OCI-LY1 (cell line): ENCODE measurements at regions not wholly inside any gene's neighbourhood (a gene's known extent, or its start where the extent isn't known, plus 50 kb on each side); places are given as distances from the start of the nearest gene placed in this dataset.

Experiments
- H2AFZ ChIP-seq: fragments of 200-600 bp; sonication (generic), shearing (Covaris generic); 2 replicates; pipeline ENCODE4 v1.6.0; 2014; ENCODE audit warnings: antibody characterized with exemption, mild to moderate bottlenecking, low read length
- H3F3A ChIP-seq: fragments of 200-600 bp; sonication (generic), shearing (Covaris generic); 2 replicates; pipeline ENCODE4 v1.6.0; 2014; ENCODE audit warnings: mild to moderate bottlenecking, antibody characterized with exemption, low read length, moderate library complexity; ENCODE audit not compliant: insufficient read depth
- H3K27ac ChIP-seq: fragments of 200-600 bp; sonication (generic); 2 replicates; pipeline ENCODE4 v1.5.1; 2014; ENCODE audit warnings: low read length, mixed run types, mild to moderate bottlenecking, low read depth; ENCODE audit not compliant: poor library complexity, severe bottlenecking
- H3K27me3 ChIP-seq: fragments of 200-600 bp; sonication (generic); 2 replicates; pipeline ENCODE4 v1.6.0; 2014; ENCODE audit warnings: antibody characterized with exemption, mild to moderate bottlenecking, low read length, moderate library complexity; ENCODE audit not compliant: insufficient read depth
- H3K36me3 ChIP-seq: fragments of 200-600 bp; sonication (generic); 2 replicates; pipeline ENCODE4 v1.6.1; 2014; ENCODE audit warnings: mild to moderate bottlenecking, antibody characterized with exemption, low read length, moderate library complexity, mixed read lengths; ENCODE audit not compliant: insufficient read depth
- H3K4me1 ChIP-seq: fragments of 200-600 bp; sonication (generic); 2 replicates; pipeline ENCODE4 v1.5.1; 2014; ENCODE audit warnings: mild to moderate bottlenecking, low read length, moderate library complexity; ENCODE audit not compliant: insufficient read depth, severe bottlenecking
- H3K4me2 ChIP-seq: fragments of 200-600 bp; sonication (generic), shearing (Covaris generic); 2 replicates; pipeline ENCODE4 v1.6.1; 2014; ENCODE audit warnings: low read length
- H3K4me3 ChIP-seq: fragments of 200-600 bp; sonication (generic); 2 replicates; pipeline ENCODE4 v1.5.1; 2014; ENCODE audit warnings: low read length, low read depth, mild to moderate bottlenecking, mixed read lengths; ENCODE audit not compliant: poor library complexity, severe bottlenecking
- H3K79me2 ChIP-seq: fragments of 200-600 bp; shearing (Covaris generic); 2 replicates; pipeline ENCODE4 v1.6.1; 2016; ENCODE audit warnings: mixed run types, low read length, mixed read lengths; ENCODE audit not compliant: insufficient read depth
- H3K9ac ChIP-seq: fragments of 200-600 bp; sonication (generic), shearing (Covaris generic); 2 replicates; pipeline ENCODE4 v1.6.1; 2014; ENCODE audit warnings: mild to moderate bottlenecking, low read length, mixed read lengths
- H3K9me2 ChIP-seq: fragments of 200-600 bp; sonication (generic), shearing (Covaris generic); 2 replicates; pipeline ENCODE4 v1.6.1; 2014; ENCODE audit warnings: low read depth, mild to moderate bottlenecking, low read length, mixed read lengths
- H3K9me3 ChIP-seq: fragments of 200-600 bp; shearing (Covaris generic); 2 replicates; pipeline ENCODE4 v1.6.1; 2014; ENCODE audit warnings: low read length, mixed read lengths
- H4K20me1 ChIP-seq: fragments of 200-600 bp; sonication (generic), shearing (Covaris generic); 2 replicates; pipeline ENCODE4 v1.6.0; 2016; ENCODE audit warnings: mild to moderate bottlenecking, low read length; ENCODE audit not compliant: insufficient read depth
- CTCF ChIP-seq: fragments of 200-600 bp; sonication (generic), shearing (Covaris generic); IDR thresholded peaks from 2 replicates; pipeline ENCODE4 v1.5.1; 2017; ENCODE audit warnings: mild to moderate bottlenecking, antibody characterized with exemption, low read length, moderate library complexity, mixed read lengths
- EZH2 ChIP-seq: fragments of 200-600 bp; sonication (generic), shearing (Covaris generic); IDR thresholded peaks from 2 replicates; pipeline ENCODE4 v1.8.0; 2017; ENCODE audit warnings: borderline replicate concordance, mixed run types, mild to moderate bottlenecking, antibody characterized with exemption, low read length, moderate library complexity, mixed read lengths

GRCh38 chr1:166383635-166384346, 217.0 kb upstream of the FAM78B start:
- H2AFZ ChIP-seq, result no peak overlapping the region
- no peak overlapping the region for H3K9ac ChIP-seq
- H3K4me2 ChIP-seq, result no peak overlapping the region
- H3K36me3 ChIP-seq, result no peaks in the 10 kb centered on the region
- no peak overlapping the region for H3K4me3 ChIP-seq
- TF ChIP-seq CTCF (no peak), EZH2 (no peak)
- H3K9me2 ChIP-seq, result no peaks in the 10 kb centered on the region
- H3K9me3 ChIP-seq, result no peaks in the 10 kb centered on the region
- no peaks in the 10 kb centered on the region for H3K4me1 ChIP-seq
- H3K79me2 ChIP-seq, result no peaks in the 10 kb centered on the region
- H3K27me3 ChIP-seq, result no peaks in the 10 kb centered on the region
- no peak overlapping the region for H3K27ac ChIP-seq
- no peaks in the 10 kb centered on the region for H3F3A ChIP-seq
- no peaks in the 10 kb centered on the region for H4K20me1 ChIP-seq

DNA sequence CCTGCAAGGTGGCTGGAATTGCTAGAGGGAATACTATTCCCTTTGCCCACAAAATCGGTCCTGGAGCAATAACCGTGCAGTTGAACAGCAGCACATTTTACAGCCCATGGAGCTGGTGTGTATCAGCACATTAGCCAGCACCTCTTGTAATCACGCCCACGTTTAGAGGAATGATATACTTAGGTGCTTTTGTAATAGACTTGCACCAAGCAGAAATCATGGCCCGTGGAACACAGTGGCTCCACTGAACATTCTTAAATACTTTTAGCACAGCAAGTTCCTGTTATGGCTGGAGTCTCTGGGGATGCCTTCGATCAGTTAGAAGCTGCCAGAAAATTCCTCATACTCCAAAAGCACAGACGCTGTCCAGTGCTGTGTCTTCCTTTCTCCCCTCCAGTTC, 218.1 kb upstream of the FAM78B start:
- Histone ChIP-seq H3K9me3 (no peaks in the 10 kb centered on the region), H4K20me1 (no peaks in the 10 kb centered on the region), H3K4me3 (no peak overlapping the region), H2AFZ (no peak overlapping the region), H3K27ac (no peak overlapping the region), H3K4me1 (no peaks in the 10 kb centered on the region), H3K9me2 (no peaks in the 10 kb centered on the region), H3K27me3 (no peaks in the 10 kb centered on the region), H3K4me2 (no peak overlapping the region), H3K79me2 (no peaks in the 10 kb centered on the region), H3K36me3 (no peaks in the 10 kb centered on the region), H3K9ac (no peak overlapping the region), H3F3A (no peaks in the 10 kb centered on the region)
- no peak for TF ChIP-seq EZH2

- no peak overlapping the region for H3K9ac ChIP-seq
- no peak overlapping the region for H2AFZ ChIP-seq
- no peaks in the 10 kb centered on the region for H3K36me3 ChIP-seq
- H3K4me2 ChIP-seq, result no peak overlapping the region
- no peak overlapping the region for H3K4me3 ChIP-seq
- H3K9me2 ChIP-seq, result no peaks in the 10 kb centered on the region
- no peaks in the 10 kb centered on the region for H4K20me1 ChIP-seq
- no peaks in the 10 kb centered on the region for H3F3A ChIP-seq
- no peak overlapping the region for H3K27ac ChIP-seq
- TF ChIP-seq EZH2 (no peak), CTCF (no peak)
- H3K9me3 ChIP-seq, result no peaks in the 10 kb centered on the region
- H3K4me1 ChIP-seq, result no peaks in the 10 kb centered on the region
- H3K79me2 ChIP-seq, result no peaks in the 10 kb centered on the region
- no peaks in the 10 kb centered on the region for H3K27me3 ChIP-seq
These were observed 223.7 kb upstream of the FAM78B start for GRCh38 chr1:166390366-166391033.
